Ovary (tissue), 7 donors: ENCODE measurements at regions not wholly inside any gene's neighbourhood (a gene's known extent, or its start where the extent isn't known, plus 50 kb on each side); places are given as distances from the start of the nearest gene placed in this dataset.

Experiments used
- DNase-seq, 5 donors: peaks; one replicate each; pipeline ENCODE4 v3.0.0-alpha.2; 2019 to 2020
- H3K27ac ChIP-seq, 2 donors: fragments of 200-600 bp; one replicate each; pipeline versions ENCODE4 v1.5.1 to v1.8.0; 2019 to 2022
- H3K27me3 ChIP-seq: fragments of 200-600 bp; one replicate; pipeline ENCODE4 v1.8.0; 2022
- H3K36me3 ChIP-seq: fragments of 200-600 bp; sonication (generic); one replicate; pipeline ENCODE4 v1.5.1; 2019
- H3K4me1 ChIP-seq: one replicate; pipeline ENCODE4 v1.8.1; 2013; ENCODE audit warnings: mild to moderate bottlenecking, moderate library complexity; ENCODE audit not compliant: insufficient read depth
- H3K4me3 ChIP-seq: fragments of 200-600 bp; sonication (generic); one replicate; pipeline ENCODE4 v1.5.1; 2017
- H3K9me3 ChIP-seq, 2 donors: fragments of 200-600 bp in 1 of 2; sonication (generic) in 1 of 2; one replicate each; pipeline versions ENCODE4 v1.5.1 to v1.8.1; 2013 to 2019; ENCODE audit warnings: mild to moderate bottlenecking in 1 of 2, moderate library complexity in 1 of 2
- EP300 ChIP-seq: sonication (generic); formaldehyde crosslinking; IDR thresholded peaks from one replicate; pipeline ENCODE4 v1.6.1; 2017; ENCODE audit warnings: antibody characterized with exemption
- POLR2A ChIP-seq: fragments of 450-650 bp; IDR thresholded peaks from one replicate; pipeline ENCODE4 v1.6.1; 2017; ENCODE audit warnings: antibody characterized with exemption, mild to moderate bottlenecking, moderate library complexity
- WGBS, 3 donors: extraction: QIAGEN DNeasy Blood & Tissue Kit in 1 of 3; methylation state at CpG; one replicate each; pipeline versions ENCODE4 v1.1.5 to v1.1.7; 2013 to 2017; 5-methylcytosine and 5-hydroxymethylcytosine counted together
- intact Hi-C, 4 donors: fragments of 100-400 bp; cut with DNase I; formaldehyde crosslinking; loops; one replicate each; pipeline versions ENCODE4 v1.11.0 to v1.15.1; 2022 to 2023
- TF ChIP-seq, protein P1 (sequence below), 3 donors: fragments of 450-650 bp in 2 of 3; fragments of 200-600 bp in 1 of 3; IDR thresholded peaks; one replicate each; pipeline versions ENCODE4 v1.5.1 to v1.8.0; 2016 to 2022; ENCODE audit warnings: antibody characterized with exemption in 3 of 3, mild to moderate bottlenecking in 1 of 3
- donor health status: DM: no; HTN: no; CAD: no; lungs with moderate emphysema.
- donor health status: DM: no; HTN: no; CAD: no.
- donor health status: Bipolar disorder and iron deficiency.
- donor health status: DM: no; HTN: no; CAD: no.
- donor health status: DM: yes; HTN: yes; CAD: no.

DNA sequence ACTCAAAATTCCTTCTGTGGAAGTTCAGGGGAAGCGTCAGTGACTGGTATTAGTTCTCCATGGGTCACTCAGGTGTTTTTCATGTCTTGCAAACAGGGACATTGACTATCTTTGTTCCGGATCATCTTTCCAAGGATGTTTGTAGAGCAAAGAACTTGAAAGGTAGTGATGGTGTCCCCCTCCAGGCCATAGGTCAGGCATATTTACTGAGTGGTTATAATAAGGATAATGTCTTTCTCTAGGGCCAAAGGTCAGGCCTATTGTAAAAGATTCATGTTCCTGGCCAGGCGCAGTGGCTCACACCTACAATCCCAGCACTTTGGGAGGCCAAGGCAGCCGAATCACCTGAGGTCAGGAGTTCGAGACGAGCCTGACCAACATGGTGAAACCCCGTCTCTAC lies 614.8 kb downstream of the KIF4B start:
- DNase-seq: no peak
- no peaks in the 10 kb centered on the region for H3K9me3 ChIP-seq

DNA sequence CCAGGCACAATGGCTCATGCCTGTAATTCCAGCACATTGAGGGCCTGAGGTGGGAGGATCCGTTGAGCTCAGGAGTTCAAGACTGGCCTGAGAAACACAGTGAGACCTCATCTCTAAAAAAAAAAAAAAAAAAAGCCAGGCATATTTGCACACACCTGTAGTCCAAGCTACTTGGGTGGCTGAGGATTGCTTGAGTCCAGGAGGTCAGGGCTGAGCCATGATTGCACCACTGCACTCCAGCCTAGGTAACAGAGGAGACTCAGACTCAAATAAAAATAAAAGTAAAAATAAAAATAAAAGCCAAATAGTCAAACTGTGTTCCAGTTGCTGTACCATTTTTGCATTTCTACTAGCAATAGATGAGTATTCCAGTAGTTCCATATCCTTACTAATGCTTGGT lies 616.0 kb downstream of the KIF4B start:
- no peak for DNase-seq
- 95 to 98% (median 97%) methylated on average over 1 of the region's 1 CpG for WGBS, 3 donors

More for the DNA sequence above, 614.8 kb downstream of the KIF4B start:
- Histone ChIP-seq H3K4me3 (no peak overlapping the region), H3K27ac (no peak overlapping the region), H3K4me1 (no peaks in the 10 kb centered on the region), H3K27me3 (no peaks in the 10 kb centered on the region), H3K36me3 (no peaks in the 10 kb centered on the region)
- intact Hi-C loops: loop anchor here in 1 of 4 donors (10.0 kb wide), 1 partner anchor 1196 kb away; no protein-coding TSS in a partner anchor
- WGBS, 3 donors: 90 to 93% (median 93%) methylated on average over 7 of the region's 7 CpGs
- no peak for TF ChIP-seq POLR2A
- no peak for TF ChIP-seq EP300
- TF ChIP-seq, protein P1, sequence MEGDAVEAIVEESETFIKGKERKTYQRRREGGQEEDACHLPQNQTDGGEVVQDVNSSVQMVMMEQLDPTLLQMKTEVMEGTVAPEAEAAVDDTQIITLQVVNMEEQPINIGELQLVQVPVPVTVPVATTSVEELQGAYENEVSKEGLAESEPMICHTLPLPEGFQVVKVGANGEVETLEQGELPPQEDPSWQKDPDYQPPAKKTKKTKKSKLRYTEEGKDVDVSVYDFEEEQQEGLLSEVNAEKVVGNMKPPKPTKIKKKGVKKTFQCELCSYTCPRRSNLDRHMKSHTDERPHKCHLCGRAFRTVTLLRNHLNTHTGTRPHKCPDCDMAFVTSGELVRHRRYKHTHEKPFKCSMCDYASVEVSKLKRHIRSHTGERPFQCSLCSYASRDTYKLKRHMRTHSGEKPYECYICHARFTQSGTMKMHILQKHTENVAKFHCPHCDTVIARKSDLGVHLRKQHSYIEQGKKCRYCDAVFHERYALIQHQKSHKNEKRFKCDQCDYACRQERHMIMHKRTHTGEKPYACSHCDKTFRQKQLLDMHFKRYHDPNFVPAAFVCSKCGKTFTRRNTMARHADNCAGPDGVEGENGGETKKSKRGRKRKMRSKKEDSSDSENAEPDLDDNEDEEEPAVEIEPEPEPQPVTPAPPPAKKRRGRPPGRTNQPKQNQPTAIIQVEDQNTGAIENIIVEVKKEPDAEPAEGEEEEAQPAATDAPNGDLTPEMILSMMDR (IDR thresholded peaks at IDR 0.05): no peak

DNA sequence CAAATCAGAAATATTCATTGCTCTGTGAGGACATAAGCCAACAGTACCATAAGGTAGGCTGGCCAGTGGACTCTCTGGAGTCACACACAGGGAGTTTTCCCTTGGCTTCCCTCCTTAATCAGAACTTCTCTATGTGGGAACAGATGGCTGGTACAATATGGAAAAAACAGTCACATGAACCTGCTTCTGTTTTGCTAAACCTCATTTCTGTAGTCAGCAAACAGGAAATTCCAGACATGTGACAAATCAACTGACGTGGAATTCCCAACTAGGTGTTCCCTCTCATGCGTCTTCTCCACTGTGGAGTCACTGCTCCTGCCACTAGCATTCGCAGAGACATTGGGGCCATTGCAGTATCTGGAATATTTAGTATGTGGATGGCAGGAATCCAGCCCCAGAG lies 617.6 kb downstream of the KIF4B start:
- no peak for DNase-seq
- intact Hi-C loops: no loop called here
- H3K4me3 ChIP-seq: no peak overlapping the region
- H3K36me3 ChIP-seq: no peaks in the 10 kb centered on the region
- H3K9me3 ChIP-seq: no peaks in the 10 kb centered on the region
- no peaks in the 10 kb centered on the region for H3K27me3 ChIP-seq
- no peak overlapping the region for H3K27ac ChIP-seq
- H3K4me1 ChIP-seq: peaks cover 3% of the 10 kb centered on the region
- TF ChIP-seq EP300 (no peak), POLR2A (no peak)
- TF ChIP-seq, protein P1 (IDR thresholded peaks at IDR 0.05): no peak
- 80 to 85% (median 81%) methylated on average over 3 of the region's 3 CpGs for WGBS, 3 donors

More for the DNA sequence above, 616.0 kb downstream of the KIF4B start:
- no peaks in the 10 kb centered on the region for H3K4me1 ChIP-seq
- no peak overlapping the region for H3K27ac ChIP-seq
- H3K36me3 ChIP-seq: no peaks in the 10 kb centered on the region
- H3K9me3 ChIP-seq: no peaks in the 10 kb centered on the region
- TF ChIP-seq, protein P1 (IDR thresholded peaks at IDR 0.05): no peak
- TF ChIP-seq EP300 (no peak), POLR2A (no peak)
- H3K27me3 ChIP-seq: no peaks in the 10 kb centered on the region
- H3K4me3 ChIP-seq: no peak overlapping the region
- intact Hi-C loops: loop anchor here in 1 of 4 donors (10.0 kb wide), 1 partner anchor 1195 kb away; no protein-coding TSS in a partner anchor

DNA sequence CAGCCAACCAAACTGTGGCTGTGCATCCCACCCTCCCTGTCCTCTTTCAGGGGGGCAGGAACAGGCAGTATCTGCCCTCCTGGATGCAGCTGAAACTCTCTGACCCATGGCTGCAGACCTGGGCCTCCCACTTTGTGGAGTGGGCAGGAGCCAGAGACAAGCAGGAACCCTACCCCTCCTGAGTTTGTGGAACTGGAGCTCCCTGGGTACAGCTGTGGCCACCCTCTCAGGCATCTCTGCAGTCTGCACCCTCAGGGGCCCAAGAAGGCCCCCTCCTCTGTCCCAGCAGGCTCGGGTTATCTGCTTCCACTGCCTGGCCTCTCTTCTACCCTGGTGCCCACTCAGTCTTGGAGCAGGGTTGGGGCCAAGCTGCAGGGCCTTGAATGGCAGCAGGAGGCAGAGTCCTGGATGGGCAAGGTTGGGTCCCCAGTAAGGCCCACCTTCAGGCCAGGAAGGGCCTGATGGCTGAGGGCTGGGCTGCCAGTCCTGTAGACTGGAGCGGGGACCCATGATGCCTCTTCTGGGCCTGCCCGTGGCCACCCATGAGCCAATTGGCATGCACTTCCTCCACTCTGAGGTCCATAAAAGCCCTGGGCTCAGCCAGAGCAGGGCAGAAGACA lies 619.9 kb downstream of the KIF4B start:
- H3K9me3 ChIP-seq: no peaks in the 10 kb centered on the region
- H3K4me1 ChIP-seq: peaks cover 3% of the 10 kb centered on the region
- H3K36me3 ChIP-seq: no peaks in the 10 kb centered on the region
- H3K27me3 ChIP-seq: no peaks in the 10 kb centered on the region
- H3K4me3 ChIP-seq: no peak overlapping the region
- no peak for TF ChIP-seq EP300
- TF ChIP-seq, protein P1 (IDR thresholded peaks at IDR 0.05): no peak
- no peak for TF ChIP-seq POLR2A
- intact Hi-C loops: no loop called here
- no peak overlapping the region for H3K27ac ChIP-seq
- no peak for DNase-seq
- 92 to 96% (median 95%) methylated on average over 3 of the region's 3 CpGs for WGBS, 3 donors
